Head of caudate nucleus (tissue), 42 donors: ENCODE measurements at regions not wholly inside any gene's neighbourhood (a gene's known extent, or its start where the extent isn't known, plus 50 kb on each side); places are given as distances from the start of the nearest gene placed in this dataset.
"Not testable (repeated sequence)": the region's sequence is repeated elsewhere in the genome, so short reads cannot be mapped to it uniquely, and the experiment has no call there.

Experiments used
- DNase-seq, 42 donors: peaks; one replicate each; pipeline versions ENCODE4 v3.0.0 to v3.0.0-alpha.2; 2020 to 2021; ENCODE audit warnings: mixed read lengths in 7 of 42
- intact Hi-C: fragments of 100-400 bp; cut with DNase I; formaldehyde crosslinking; loops from one replicate; pipeline ENCODE4 v1.15.0; 2022

DNA sequence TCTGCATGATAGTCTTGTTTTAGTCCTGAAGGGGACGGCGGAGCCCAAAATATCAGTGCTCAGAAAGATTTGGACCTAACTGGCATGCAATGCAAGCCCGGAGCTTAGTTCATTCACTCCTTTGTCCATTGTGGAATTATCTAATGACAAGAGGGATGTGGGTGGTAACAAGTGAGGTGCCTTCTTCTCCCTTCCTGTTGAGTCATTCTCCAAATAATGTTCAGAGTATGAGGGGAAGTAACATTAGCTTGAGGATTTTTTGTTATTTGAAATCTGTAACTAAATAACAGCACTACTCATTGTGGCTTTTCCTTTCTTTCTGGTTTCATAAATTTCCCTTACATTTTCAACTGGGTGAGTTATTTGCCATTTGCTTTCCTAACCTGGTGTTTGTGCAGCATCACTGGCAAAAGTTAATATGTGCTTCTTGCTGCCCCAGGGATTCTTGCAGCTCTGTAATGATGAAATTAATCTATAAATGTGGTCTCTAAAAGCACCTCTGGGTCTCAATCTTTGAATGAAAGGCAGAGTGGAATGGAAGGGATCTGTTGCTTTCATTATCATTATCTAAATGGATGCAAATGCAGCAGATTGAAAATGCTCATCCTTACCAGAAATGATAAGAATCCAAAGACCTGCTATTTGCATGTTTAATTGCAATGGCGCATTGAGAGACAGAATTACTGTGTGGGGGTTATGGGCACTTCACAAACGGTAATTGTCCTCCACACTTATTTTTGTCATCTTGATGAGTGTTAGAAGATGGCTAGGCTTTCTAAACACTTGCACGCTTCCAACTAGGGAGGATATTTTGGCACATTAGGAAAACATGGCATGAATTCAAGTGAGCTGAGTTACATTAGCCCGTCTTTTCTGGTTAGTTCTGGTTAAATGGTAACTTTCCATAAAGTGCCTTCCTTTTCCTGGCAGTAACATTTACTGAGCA lies 89.9 kb upstream of the MITF start:
- DNase-seq = no peak
- intact Hi-C loops = no loop called here

- intact Hi-C loops = no loop called here
Observed at GRCh38 chr3:69648126-69648525, 91.1 kb upstream of the MITF start.

DNA sequence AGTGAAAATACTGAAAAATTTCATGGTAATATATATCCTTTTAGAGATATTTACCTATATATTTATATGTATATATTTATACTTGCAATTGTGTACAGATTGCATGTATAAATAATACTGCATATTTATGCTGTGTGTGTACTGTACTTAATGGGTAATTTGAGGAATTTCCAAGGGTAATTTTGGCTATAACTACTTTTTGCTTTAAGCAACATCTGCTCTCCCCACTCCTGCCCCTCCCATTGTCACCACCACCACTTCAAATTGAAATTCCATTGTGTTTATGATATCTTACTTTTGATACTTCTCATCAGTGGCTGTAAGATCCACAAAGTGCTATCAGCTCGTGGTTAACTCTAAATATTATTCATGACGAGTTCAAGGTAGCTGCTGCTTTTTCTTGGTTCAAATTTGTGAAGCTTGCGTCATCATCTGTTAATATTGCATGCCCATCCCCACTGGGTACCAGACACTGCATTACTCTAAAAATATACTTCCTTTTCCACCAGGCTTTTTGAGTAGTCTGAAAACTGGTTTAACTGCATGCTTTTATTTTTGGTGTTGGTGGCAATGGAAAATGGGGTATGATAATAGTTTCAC lies 91.7 kb upstream of the MITF start:
- no peak for DNase-seq

More at GRCh38 chr3:69648126-69648525, 91.1 kb upstream of the MITF start:
- DNase-seq = no peak

GRCh38 chr3:69647081-69647480 lies 92.2 kb upstream of the MITF start:
- intact Hi-C loops = no loop called here

More for the DNA sequence above, 91.7 kb upstream of the MITF start:
- intact Hi-C loops = no loop called here

DNA sequence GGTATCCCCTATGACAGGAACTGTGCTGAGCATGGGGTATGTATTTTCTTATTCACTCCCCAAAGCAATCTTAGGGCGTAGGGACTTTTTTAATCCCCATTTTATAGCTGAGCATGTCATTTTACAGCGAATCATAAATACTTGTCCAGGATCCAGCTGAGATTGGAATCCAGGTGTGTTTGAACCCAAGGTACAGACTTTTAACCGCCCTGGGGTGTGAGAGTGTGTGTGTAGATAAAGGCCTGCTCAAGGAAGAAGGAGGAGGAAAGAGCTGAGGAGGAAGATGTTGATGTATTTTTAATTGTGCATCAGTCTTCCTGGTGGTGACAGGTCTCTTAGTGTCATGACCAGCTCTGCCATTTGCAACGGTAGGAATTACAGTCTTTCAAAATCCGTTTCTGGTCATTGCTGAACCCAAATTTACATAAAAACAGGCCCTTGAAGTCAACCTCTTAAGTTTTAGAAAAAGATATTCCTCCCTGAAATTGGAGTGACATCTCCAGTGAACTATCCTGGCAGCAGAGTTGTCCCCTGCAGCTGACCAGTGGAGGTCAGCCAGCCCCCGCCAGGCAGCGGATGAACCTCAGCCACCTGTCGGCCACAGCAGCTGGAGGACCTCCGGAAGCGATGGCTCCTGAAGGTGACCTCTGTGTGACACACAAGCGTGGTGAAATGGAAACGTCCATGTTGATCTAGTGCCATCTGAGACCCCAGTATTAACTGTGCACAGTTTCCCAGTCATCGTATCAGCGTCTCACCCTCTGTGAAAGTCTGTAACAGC lies 92.8 kb upstream of the MITF start:
- DNase-seq = no peak
- intact Hi-C loops = no loop called here

More at GRCh38 chr3:69647081-69647480, 92.2 kb upstream of the MITF start:
- no peak for DNase-seq

- intact Hi-C loops = no loop called here
- DNase-seq = peak in 2 of 42 donors; percentile 4 to 12
Observed at GRCh38 chr3:69642606-69643005, 96.7 kb upstream of the MITF start.

GRCh38 chr3:69639851-69640250 lies 99.4 kb upstream of the MITF start:
- no peak for DNase-seq
- intact Hi-C loops = no loop called here

DNA sequence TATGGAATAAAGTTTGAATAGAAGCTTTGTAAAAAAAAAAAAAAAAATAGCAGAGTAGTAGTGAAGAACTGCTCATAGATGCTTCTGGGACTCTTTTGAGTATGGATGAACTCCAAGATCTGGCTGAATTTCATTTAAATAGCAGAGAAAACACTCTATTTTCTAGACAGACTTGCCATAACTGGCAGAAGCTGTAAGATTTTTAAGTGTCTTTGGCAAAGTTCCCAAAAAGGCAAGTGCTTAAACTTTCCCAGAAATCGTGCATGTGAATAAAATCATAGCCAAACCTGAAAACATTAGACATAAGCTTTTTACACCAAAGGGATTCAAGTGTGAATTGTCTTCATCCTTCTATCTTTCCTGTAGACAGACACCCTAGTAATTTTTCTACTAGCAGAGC lies 110.3 kb upstream of the MITF start:
- no peak for DNase-seq
- intact Hi-C loops = no loop called here

- intact Hi-C loops = no loop called here
- no peak for DNase-seq
Observed at GRCh38 chr3:69613286-69613685, 126.0 kb upstream of the MITF start.

- intact Hi-C loops = no loop called here
- DNase-seq = no peak
Observed at GRCh38 chr3:69612791-69613190, 126.5 kb upstream of the MITF start.

DNA sequence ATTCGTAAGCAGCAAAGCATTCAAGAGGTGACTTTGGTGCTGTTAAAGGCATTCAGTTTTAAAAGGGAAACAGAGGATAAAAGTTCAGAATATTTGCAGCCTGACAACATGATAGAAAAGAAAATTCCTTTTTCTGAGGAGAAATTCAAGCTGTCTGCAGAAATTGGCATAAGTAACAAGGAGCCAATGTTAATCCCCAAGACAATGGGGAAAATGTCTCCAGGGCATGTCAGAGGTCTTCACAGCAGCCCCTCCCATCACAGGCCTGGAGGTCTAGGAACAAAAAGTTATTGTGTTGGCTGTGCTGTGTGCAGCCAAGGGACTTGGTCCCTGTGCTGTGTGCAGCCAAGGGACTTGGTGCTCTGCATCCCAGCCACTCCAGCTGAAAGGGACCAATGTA lies 129.7 kb upstream of the MITF start:
- peak in 6 of 42 donors; percentile 1 to 43 (median 6) for DNase-seq

GRCh38 chr3:69607466-69608305 lies 131.6 kb upstream of the MITF start:
- intact Hi-C loops = no loop called here

More for the DNA sequence above, 129.7 kb upstream of the MITF start:
- intact Hi-C loops = not testable (repeated sequence)

DNA sequence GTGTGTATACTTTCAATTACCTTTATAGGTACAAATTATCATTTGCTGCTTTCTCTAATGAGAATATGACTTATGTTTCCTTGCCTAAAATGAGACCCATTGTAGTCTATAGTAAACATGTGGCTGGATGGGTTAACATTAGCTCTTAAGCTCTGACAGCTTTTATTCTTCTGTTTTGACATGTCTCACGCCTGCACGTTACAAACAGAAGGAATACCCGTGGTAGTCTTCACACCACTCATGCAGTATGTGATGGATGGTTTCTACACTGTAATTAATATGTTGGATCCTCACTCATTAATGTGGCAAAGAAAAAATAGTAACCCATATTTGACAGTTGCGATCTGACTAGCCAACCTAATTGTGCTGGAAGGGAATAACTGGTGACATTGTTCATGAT lies 133.4 kb upstream of the MITF start:
- no peak for DNase-seq
- intact Hi-C loops = no loop called here

More at GRCh38 chr3:69607466-69608305, 131.6 kb upstream of the MITF start:
- DNase-seq = no peak

DNA sequence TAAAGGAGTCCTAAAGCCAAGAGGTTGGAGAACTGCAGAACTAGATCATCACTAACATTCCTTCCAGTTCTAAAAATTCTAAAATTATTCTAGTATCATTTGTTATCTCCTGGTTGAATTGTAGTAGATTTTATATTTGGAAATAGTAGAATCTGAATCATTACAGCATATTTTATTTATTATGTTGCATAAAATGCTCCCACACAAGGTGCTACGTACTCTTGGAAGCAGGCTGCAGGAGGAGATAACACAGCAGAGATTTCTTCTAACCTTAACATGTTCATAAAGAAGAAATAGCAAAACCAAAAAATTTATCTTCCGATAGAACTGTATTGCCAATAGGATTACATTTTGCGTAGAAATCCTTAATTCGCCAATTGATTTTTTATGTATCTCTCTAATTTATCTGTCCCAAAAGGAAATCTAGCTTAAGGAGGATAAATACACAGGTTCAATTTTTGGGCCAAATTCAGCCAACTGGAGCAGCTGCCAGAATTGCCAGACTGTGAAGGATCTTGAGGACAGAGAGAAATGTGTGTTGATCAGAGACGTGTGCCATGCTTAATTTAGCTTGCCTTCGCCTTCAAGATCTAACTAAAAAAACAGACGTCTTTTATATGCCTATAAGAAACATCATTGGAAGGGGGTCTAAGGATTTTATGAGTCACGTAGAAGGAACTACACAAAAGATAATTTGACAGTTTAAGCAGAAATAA lies 134.4 kb upstream of the MITF start:
- intact Hi-C loops = no loop called here
- DNase-seq = no peak

GRCh38 chr3:69602112-69602511 lies 137.2 kb upstream of the MITF start:
- no peak for DNase-seq
- intact Hi-C loops = no loop called here

DNA sequence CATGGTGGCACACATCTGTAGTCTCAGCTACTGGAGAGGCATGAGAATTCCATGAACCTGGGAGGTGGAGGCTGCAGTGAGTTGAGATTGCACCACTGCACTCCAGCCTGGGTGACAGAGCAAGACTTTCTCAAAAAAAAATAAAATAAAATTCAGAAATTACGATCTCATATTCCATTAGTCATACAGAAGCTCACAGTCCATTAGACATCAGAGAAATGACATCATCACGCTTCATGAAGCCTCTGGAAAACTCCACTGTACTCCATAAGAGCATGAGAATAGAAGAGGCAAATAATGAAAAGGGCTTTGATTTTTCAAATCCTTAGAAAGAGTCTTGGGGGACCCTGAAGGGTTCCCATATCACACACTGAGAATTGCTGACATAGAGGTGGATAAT lies 145.0 kb upstream of the MITF start:
- intact Hi-C loops = no loop called here
- no peak for DNase-seq

DNA sequence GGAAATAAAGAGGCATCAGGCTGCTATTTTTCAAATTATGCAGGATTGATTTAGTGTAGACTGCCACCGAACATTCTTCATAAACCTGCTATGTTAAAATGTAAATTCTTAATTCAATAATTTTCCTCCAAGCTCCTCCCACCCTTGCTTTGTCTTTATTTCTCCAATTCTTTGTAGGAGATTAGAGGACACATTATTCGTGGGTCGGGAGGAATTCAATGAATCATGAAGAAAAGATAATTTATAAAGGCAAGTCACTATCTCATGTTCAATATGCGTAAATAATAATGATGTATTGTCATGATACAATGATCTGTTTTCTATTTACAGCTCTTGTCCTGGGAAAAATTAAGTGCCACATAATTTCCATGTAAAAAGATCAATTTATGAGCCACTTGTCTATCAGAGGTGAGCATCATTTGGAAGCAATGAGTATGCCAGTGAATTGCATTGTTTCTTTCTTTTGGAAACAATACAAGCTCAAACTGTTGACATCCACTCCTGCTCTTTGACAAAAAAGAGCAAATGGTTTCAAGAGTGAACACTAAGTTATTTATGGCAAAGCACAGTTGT lies 148.0 kb upstream of the MITF start:
- no peak for DNase-seq
- intact Hi-C loops = no loop called here

DNA sequence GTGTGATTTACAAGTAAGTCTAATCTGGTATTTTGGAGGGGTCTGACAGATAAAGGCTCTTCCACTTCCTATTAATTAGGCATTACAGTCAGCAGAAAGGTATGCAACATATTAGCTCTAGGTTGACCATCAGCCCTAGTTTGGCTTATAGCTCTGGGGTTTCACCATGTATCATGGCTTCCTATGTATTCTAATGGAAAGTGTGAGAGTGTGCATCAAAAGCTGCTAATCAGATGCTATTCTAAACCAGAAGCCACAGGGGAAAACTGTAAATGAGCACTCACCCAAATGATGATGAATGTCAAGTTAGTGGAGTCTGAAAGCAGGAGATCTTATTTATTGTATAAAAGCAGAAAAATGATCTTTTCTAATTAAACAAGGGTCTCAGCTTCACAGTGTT lies 149.2 kb upstream of the MITF start:
- intact Hi-C loops = no loop called here
- DNase-seq = no peak
